ENCODE measurements at regions not wholly inside any gene's neighbourhood (a gene's known extent, or its start where the extent isn't known, plus 50 kb on each side); places are given as distances from the start of the nearest gene placed in this dataset.

DNA sequence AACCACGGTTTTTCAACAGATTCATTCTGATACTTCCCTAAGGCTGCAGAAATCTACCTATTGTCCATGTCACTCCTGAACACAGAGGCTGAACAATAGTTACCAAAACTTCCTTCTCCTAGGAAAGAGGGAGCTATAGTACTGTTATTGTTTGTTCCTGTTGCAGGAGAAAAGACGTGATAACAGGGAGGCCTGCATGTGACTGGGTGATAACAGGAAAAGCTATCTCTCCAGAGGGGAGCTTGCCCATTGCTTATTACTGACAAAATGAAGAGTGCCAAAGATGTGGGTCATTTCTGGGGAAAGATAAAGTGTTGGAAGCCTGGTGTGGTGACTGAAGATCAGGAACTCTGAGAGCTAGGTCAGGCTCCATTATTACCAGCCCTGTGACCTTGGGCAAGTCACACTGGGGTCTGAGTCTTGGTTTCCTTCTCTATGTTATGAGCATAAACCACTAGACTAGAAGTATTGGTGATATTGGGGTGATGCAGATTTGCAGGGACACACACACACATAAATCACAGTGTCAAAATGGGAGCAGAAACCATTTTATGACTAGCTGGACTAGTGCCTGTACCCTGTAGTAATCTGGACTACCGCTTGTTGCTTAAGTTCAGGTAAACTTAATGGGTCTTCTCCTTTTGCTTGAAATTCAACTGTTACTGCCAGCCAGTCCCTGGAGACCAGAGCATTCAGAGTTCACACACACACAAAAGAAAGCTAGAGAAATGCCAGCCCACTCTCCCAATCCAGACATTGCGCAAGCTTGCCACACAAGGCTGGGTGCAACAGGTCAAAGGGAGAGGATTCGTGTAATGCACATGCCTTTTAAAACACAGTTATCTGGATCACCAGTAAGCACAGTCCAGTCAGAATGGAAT lies 136.0 kb upstream of the CNR1 start:
- Mint-ChIP-seq H3K36me3 (no peaks in the 10 kb centered on the region), H3K4me1 (no peaks in the 10 kb centered on the region), H3K27ac (no peak overlapping the region), H3K9me3 (no peaks in the 10 kb centered on the region), H3K4me3 (no peak overlapping the region)
- no peak for DNase-seq (ENCODE audit: low spot score in 2 of 2)
- no peak for ATAC-seq

DNA sequence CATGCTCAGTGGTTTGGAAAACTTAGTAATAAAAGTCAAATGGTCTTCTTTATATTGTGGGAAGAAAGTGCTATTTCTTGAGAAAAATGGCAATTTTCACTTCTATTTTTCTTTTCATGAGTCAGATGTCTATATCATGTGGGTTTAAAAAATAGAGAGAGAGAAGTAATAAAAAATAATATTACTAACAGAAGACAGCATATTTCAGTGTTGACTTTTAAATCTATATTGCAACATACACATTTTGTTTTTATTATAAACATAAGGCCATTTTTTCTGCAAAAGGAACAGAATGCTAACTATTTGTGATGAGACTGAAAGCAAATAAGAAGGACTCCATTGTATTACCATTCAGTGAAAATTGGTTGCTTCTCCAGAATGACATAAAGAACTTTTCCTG lies 135.1 kb upstream of the CNR1 start:
- Mint-ChIP-seq H3K4me1 (no peaks in the 10 kb centered on the region), H3K36me3 (no peaks in the 10 kb centered on the region), H3K27ac (no peak overlapping the region), H3K4me3 (no peak overlapping the region), H3K9me3 (no peaks in the 10 kb centered on the region)
- ATAC-seq (no peak), DNase-seq (ENCODE audit: low spot score in 2 of 2) (no peak)

DNA sequence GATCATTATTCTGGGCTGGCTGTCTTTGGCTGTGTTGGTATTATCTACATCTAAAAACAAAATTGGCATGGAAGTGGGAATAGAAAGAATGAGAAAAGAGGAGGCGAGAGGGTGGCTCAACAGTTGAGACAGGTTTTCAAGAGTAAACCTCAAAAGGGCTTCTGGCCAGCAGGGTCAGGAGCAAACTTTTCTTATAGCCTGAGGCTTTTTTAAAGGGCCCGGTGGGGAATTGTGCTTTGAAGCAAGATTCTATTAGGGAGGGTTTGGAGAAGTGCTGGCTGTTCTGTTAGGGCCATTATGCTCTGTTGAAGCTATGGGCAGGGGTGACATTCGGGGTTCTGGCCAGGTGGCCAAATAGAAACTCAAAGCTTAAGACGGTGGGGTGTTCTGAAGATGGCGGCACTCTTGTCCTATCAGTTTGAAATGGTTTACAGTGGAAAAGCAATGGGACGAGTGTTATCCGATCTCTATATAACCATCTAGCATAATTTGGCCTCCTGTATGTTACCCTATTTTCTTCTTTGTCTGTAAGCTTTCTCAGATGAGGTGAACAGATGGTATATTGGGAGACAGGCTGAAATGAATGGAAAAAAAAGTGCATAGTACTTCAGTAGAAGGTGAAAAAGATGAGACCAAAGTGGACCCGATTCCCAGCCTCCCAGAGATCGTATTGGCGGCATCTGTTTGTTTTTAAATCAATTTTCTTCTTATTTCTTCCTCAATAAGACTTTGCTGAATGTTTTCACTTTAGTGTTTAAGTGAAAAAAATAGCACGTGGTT lies 132.1 kb upstream of the CNR1 start:
- H3K9me3 Mint-ChIP-seq, result no peaks in the 10 kb centered on the region
- H3K27ac Mint-ChIP-seq, result no peak overlapping the region
- no peak overlapping the region for H3K4me3 Mint-ChIP-seq
- no peaks in the 10 kb centered on the region for H3K36me3 Mint-ChIP-seq
- ATAC-seq (no peak), DNase-seq (ENCODE audit: low spot score in 2 of 2) (no peak)
- no peaks in the 10 kb centered on the region for H3K4me1 Mint-ChIP-seq

DNA sequence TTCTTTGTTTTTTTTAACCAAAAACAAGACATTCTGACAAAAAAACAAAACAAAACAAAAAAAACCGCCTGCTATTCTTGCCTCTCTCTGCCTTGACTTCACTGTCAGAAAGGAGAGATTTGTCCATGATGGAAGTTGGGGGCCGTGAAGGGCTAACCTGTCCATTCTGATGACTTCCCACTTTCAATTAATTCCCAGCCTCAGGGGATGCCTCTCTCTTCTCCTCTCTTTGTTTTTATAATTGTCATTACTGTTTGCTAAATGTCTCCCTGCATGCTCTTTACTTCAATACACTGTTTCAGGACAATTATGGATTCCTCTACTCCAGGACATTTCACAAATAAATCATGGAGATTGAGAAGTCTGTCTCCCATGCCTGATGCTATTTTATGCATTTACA lies 130.5 kb upstream of the CNR1 start:
- no peaks in the 10 kb centered on the region for H3K9me3 Mint-ChIP-seq
- no peak overlapping the region for H3K4me3 Mint-ChIP-seq
- no peaks in the 10 kb centered on the region for H3K4me1 Mint-ChIP-seq
- H3K36me3 Mint-ChIP-seq, result no peaks in the 10 kb centered on the region
- H3K27ac Mint-ChIP-seq, result no peak overlapping the region
- ATAC-seq (no peak), DNase-seq (ENCODE audit: low spot score in 2 of 2) (no peak)

DNA sequence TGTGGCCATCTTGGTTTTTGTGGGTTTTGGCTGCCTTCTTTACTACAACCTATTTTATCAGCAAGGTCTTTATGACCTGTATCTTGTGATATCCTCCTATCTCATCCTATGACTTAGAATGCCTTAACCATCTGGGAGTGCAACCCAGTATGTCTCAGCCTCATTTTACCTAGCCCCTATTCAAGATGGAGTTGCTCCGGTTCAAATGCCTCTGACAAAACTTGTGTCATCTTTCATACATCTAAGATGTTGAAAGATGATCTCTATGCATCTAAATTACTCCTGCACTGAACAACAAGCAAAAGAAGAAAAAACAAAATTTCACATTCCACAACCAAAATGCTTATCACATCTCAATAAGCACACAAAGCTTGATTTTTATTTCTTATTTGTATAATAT lies 129.5 kb upstream of the CNR1 start:
- H3K27ac Mint-ChIP-seq, result no peak overlapping the region
- ATAC-seq (no peak), DNase-seq (ENCODE audit: low spot score in 2 of 2) (no peak)
- no peaks in the 10 kb centered on the region for H3K36me3 Mint-ChIP-seq
- H3K4me3 Mint-ChIP-seq, result no peak overlapping the region
- H3K4me1 Mint-ChIP-seq, result no peaks in the 10 kb centered on the region
- no peaks in the 10 kb centered on the region for H3K9me3 Mint-ChIP-seq

DNA sequence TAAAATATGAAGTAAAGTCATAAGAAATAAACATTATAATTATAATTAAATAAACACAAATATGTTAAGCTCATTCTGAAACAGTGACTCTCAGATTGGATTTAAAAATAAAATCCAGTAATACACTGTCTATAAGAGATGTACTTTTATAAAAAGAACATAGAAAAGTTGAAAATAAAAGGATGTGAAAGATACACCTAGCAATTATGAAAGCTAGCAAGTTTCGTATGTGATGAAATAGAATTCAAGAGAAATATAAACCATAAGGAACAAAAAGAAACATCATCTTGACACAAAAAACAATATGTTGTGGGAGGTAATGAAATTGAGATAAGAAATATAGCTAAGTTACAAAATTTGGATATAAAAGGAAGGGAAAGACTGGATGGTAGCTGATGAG lies 128.6 kb upstream of the CNR1 start:
- ATAC-seq (no peak), DNase-seq (ENCODE audit: low spot score in 2 of 2) (no peak)
- H3K4me3 Mint-ChIP-seq, result no peak overlapping the region
- no peaks in the 10 kb centered on the region for H3K4me1 Mint-ChIP-seq
- H3K27ac Mint-ChIP-seq, result no peak overlapping the region
- H3K9me3 Mint-ChIP-seq, result no peaks in the 10 kb centered on the region
- H3K36me3 Mint-ChIP-seq, result no peaks in the 10 kb centered on the region

DNA sequence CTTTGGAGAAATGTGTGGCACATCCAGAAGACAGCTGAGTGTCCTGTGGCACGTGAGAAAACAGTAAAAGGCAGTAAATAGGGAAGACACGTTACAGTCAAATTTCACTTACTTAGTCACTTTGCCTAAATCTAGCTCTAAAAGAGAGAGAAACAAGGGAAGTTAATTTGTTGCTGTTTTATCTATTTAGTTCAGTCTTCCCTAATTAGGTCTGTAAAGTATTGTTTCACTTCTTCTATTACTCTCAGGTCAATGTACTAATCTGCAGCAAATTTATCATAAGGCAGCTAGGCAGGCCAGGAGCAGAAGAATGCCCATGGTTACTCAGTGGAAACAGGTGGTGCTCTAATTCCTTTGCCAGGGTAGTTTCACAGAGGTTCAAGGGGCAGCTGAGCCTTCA lies 124.3 kb upstream of the CNR1 start:
- H3K4me1 Mint-ChIP-seq, result no peaks in the 10 kb centered on the region
- DNase-seq (ENCODE audit: low spot score in 2 of 2), result no peak
- no peak for ATAC-seq
- peaks cover 10% of the 10 kb centered on the region for H3K9me3 Mint-ChIP-seq
- no peak overlapping the region for H3K27ac Mint-ChIP-seq
- H3K36me3 Mint-ChIP-seq, result no peaks in the 10 kb centered on the region
- H3K4me3 Mint-ChIP-seq, result no peak overlapping the region

DNA sequence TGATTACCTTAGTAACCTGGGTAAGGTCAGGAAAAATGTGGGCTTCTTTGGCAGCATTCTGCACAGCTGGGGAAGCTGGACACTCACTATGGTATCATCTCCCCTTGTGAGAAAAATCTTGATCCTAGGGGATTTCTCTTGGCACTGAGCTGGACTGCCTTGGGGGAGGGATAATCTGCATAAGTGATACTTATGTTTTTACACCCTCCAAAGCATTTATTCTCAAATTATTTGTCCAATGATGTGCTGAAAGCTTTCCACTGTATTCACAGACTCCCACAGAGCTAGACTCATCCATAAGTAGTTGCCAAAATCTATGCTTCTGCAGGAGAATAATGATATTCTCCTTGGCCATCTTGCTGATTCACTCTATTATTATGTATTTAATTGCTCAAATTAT lies 121.5 kb upstream of the CNR1 start:
- Mint-ChIP-seq H3K36me3 (no peaks in the 10 kb centered on the region), H3K4me1 (no peaks in the 10 kb centered on the region), H3K4me3 (no peak overlapping the region), H3K27ac (no peak overlapping the region), H3K9me3 (peaks cover 10% of the 10 kb centered on the region)
- DNase-seq (ENCODE audit: low spot score in 2 of 2) (no peak), ATAC-seq (no peak)

DNA sequence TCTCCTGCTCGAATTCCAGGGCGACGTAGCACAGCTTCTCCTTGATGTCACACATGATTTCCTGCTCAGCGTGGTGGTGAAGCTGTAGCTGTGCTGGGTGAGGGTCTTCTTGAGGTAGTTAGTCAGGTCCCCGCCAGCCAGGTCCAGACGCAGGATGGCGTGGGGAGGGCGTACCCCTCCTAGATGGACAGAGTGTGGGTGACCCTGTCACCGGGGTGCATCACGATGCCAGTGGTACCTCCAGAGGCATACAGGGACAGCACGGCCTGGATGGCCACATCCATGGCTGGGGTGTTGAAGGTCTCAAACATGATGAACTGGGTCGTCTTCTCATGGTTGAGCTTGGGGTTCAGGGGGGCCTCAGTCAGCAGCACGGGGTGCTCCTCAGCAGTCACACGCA lies 110.2 kb upstream of the CNR1 start:
- H3K9me3 Mint-ChIP-seq, result no peaks in the 10 kb centered on the region
- H3K4me1 Mint-ChIP-seq, result no peaks in the 10 kb centered on the region
- H3K4me3 Mint-ChIP-seq, result no peak overlapping the region
- H3K27ac Mint-ChIP-seq, result no peak overlapping the region
- no peak for ATAC-seq
- no peak for DNase-seq (ENCODE audit: low spot score in 2 of 2)
- H3K36me3 Mint-ChIP-seq, result no peaks in the 10 kb centered on the region

DNA sequence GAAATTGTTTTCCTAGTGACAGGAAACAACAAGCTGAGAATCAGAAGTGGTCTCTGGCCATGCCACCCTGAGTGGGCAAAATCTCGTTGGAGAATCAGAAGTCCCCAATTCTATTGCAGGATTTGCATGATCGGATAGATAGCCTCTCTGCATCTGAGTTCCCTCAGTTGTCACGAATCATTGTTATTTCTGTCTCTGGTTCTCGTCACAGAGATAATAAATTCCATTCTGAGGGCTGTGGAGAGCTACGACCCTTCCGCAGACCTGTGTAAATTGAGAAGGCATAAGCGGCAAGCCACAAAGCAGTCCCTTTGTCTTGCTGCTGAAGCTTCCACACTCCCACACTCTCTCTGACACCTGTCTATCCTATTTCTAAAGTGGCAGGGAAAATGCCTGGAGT lies 102.4 kb upstream of the CNR1 start:
- no peaks in the 10 kb centered on the region for H3K4me1 Mint-ChIP-seq
- DNase-seq (ENCODE audit: low spot score in 2 of 2) (no peak), ATAC-seq (no peak)
- H3K27ac Mint-ChIP-seq, result no peak overlapping the region
- H3K36me3 Mint-ChIP-seq, result no peaks in the 10 kb centered on the region
- no peak overlapping the region for H3K4me3 Mint-ChIP-seq
- H3K9me3 Mint-ChIP-seq, result peaks cover 3% of the 10 kb centered on the region

DNA sequence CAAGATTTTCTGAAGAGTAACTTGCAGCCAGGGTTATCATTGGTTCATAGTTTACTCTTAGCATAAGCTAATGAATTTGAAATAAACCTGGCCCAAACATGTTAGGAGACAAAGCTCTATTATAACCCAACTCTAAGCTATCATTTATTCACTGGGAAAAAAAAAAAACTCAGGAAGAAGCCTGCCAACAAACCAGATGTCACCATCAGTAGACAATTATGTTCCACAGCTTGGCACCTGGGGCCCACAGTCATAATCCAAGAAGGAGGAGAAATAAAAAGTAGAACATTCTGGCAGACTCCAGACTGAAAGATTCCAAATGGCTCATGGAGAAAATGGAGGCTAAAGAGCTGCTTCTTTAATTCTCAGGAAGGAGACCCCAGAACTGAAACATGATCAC lies 100.0 kb upstream of the CNR1 start:
- H3K36me3 Mint-ChIP-seq, result no peaks in the 10 kb centered on the region
- DNase-seq (ENCODE audit: low spot score in 2 of 2), result no peak
- H3K4me1 Mint-ChIP-seq, result no peaks in the 10 kb centered on the region
- ATAC-seq, result no peak
- H3K9me3 Mint-ChIP-seq, result peaks cover 3% of the 10 kb centered on the region
- H3K27ac Mint-ChIP-seq, result no peak overlapping the region
- H3K4me3 Mint-ChIP-seq, result no peak overlapping the region

DNA sequence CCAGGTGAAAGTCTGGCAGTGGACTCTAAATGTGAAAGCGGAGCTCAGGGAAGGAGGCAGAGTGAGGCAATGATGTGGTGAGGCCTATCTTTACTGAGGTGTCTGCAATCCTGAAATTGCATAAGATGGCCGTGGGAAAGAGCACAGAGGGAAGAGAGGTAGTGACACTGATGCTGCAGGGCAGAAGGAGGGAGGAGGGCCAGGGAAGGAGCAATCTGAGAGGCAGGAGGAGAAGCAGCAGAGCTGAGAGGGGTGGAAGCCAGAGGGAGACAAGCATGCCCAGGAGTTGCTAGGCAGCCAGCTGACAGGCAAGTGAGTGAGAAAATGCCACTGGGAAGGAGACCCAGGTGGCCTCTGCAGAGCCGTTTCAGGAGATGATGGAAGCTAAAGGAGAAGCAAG lies 97.4 kb upstream of the CNR1 start:
- Mint-ChIP-seq H3K4me3 (no peak overlapping the region), H3K36me3 (no peaks in the 10 kb centered on the region), H3K4me1 (no peaks in the 10 kb centered on the region), H3K9me3 (no peaks in the 10 kb centered on the region), H3K27ac (no peak overlapping the region)
- DNase-seq (ENCODE audit: low spot score in 2 of 2) (no peak), ATAC-seq (peak; percentile 21)

DNA sequence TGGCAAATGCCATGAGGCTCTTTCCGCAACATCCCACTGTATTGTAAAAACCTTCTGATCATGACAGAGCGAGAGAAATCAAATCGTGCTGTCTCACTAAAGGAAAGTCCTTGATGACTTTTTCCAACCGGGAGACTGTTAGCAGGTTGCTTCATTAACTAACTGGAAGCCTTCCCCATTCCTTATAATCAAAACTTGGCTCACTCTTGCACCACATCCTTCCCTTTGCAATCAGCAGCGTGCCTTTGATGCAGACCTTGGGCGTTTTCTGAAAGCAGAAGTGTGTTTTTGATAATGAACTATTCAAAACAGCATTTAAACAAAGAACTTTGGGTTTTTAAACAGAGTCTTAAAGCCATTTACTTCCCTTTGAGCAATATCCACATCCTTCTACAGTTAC lies 96.2 kb upstream of the CNR1 start:
- no peak for DNase-seq (ENCODE audit: low spot score in 2 of 2)
- Mint-ChIP-seq H3K4me1 (no peaks in the 10 kb centered on the region), H3K9me3 (no peaks in the 10 kb centered on the region), H3K4me3 (no peak overlapping the region), H3K27ac (no peak overlapping the region), H3K36me3 (no peaks in the 10 kb centered on the region)
- ATAC-seq, result no peak

DNA sequence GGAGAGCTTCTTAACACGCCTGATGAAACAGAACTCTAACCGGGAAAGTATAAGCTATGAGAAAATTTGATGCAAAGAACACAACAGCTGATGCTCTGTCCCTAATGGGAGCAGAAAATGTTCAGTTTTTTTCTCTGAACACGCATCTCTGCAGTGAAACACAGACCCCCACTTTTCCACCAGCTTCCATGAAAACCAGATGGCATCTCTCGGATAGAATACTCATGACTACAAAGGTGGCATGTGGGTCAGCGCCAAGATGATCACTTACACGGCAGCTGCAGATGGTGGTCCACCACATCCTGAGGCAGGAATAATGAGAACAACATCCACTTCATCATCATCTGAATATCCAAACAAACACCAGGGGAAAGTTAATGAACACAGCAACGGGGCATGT lies 85.2 kb upstream of the CNR1 start:
- Mint-ChIP-seq H3K27ac (no peak overlapping the region), H3K4me1 (no peaks in the 10 kb centered on the region), H3K36me3 (no peaks in the 10 kb centered on the region), H3K4me3 (no peak overlapping the region), H3K9me3 (no peaks in the 10 kb centered on the region)
- ATAC-seq, result no peak
- no peak for DNase-seq (ENCODE audit: low spot score in 2 of 2)

DNA sequence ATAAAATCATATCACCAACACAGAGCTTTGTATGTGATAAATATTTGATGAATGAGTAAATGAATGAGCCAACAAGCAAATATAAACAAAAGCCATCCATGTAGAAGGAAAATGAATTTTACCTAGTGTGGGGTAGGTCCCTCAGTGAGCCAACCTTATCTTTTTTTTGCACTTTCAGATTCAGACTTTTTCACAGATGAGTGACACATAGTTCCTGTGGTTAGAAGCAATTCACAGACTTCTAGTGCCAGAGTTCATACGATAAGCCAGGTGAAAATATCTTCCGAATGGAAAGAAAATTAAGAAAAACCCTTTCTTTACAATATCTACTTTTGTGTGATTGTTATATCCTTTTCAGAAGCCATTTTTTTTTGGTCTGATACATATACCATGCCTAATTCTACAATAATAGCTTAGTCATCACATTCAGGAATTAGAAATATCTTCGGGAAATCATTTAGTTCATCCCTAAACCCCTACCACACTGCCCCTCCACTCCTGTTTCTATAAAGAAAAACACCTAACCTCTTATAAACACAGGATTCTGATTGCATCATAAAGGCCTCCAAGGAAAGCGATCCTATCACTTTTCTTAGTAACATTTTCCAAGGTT lies 82.7 kb upstream of the CNR1 start:
- H3K36me3 Mint-ChIP-seq, result no peaks in the 10 kb centered on the region
- H3K27ac Mint-ChIP-seq, result no peak overlapping the region
- DNase-seq (ENCODE audit: low spot score in 2 of 2) (no peak), ATAC-seq (no peak)
- no peaks in the 10 kb centered on the region for H3K9me3 Mint-ChIP-seq
- H3K4me3 Mint-ChIP-seq, result no peak overlapping the region
- no peaks in the 10 kb centered on the region for H3K4me1 Mint-ChIP-seq

DNA sequence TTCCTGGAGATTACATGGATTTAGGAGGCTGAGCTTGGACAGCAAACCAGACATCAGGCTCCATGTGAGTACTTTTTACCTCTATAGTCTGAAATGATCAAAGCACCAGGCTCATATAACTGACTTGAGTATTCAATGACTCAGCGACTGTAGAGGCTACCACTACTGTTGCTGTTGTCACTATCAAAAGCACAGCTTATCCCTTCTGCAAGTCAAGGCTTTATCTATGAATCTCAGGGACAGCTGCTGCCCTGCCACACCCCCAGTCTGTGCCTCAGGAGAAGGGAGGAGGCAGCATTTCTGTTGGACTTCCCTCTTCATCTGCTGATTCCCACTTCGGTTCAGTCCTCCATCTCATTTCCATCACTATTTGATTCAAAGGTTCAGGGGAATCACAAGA lies 80.5 kb upstream of the CNR1 start:
- ATAC-seq (no peak), DNase-seq (ENCODE audit: low spot score in 2 of 2) (no peak)
- no peak overlapping the region for H3K4me3 Mint-ChIP-seq
- no peaks in the 10 kb centered on the region for H3K36me3 Mint-ChIP-seq
- H3K27ac Mint-ChIP-seq, result no peak overlapping the region
- H3K4me1 Mint-ChIP-seq, result no peaks in the 10 kb centered on the region
- H3K9me3 Mint-ChIP-seq, result peaks cover 2% of the 10 kb centered on the region
